GM23338 (cell line): ENCODE measurements at regions not wholly inside any gene's neighbourhood (a gene's known extent, or its start where the extent isn't known, plus 50 kb on each side); places are given as distances from the start of the nearest gene placed in this dataset.

Source experiments
- ATAC-seq: fragments of 200-7000 bp; cut with Tn5 transposase; 3 replicates; pipeline ENCODE4 v1.9.1; 2020
- DNase-seq: peaks from one replicate; pipeline ENCODE4 v3.0.0-alpha.2; 2015; ENCODE audit warnings: low spot score
- H2AFZ ChIP-seq: fragments of 200-600 bp; sonication (generic); 2 replicates; pipeline ENCODE4 v1.8.0; 2016; ENCODE audit warnings: antibody characterized with exemption, mild to moderate bottlenecking, moderate library complexity
- H3F3A ChIP-seq: fragments of 200-600 bp; sonication (generic); replicated peaks from 2 replicates; pipeline ENCODE4 v1.8.0; 2017; ENCODE audit warnings: antibody characterized with exemption, mixed run types, low read depth
- H3K27ac ChIP-seq: fragments of 200-600 bp; sonication (generic); 2 replicates; pipeline ENCODE4 v1.6.1; 2016; ENCODE audit warnings: low read depth
- H3K27me3 ChIP-seq: fragments of 200-600 bp; sonication (generic); 2 replicates; pipeline ENCODE4 v1.8.0; 2016; ENCODE audit warnings: mild to moderate bottlenecking, mixed run types, moderate library complexity; ENCODE audit not compliant: insufficient read depth
- H3K36me3 ChIP-seq: fragments of 200-600 bp; sonication (generic); 2 replicates; pipeline ENCODE4 v1.8.0; 2016; ENCODE audit warnings: mild to moderate bottlenecking; ENCODE audit not compliant: insufficient read depth
- H3K4me1 ChIP-seq: fragments of 200-600 bp; sonication (generic); 2 replicates; pipeline ENCODE4 v1.8.0; 2016; ENCODE audit warnings: mild to moderate bottlenecking, moderate library complexity; ENCODE audit not compliant: insufficient read depth
- H3K4me2 ChIP-seq: fragments of 200-600 bp; sonication (generic); 2 replicates; pipeline ENCODE4 v1.7.1; 2017; ENCODE audit warnings: mixed run types
- H3K4me3 ChIP-seq: fragments of 200-600 bp; sonication (generic); 2 replicates; pipeline ENCODE4 v1.6.1; 2016; ENCODE audit warnings: mixed run types
- H3K79me2 ChIP-seq: fragments of 200-600 bp; sonication (generic); replicated peaks from 2 replicates; pipeline ENCODE4 v1.8.0; 2017; ENCODE audit warnings: mild to moderate bottlenecking; ENCODE audit not compliant: insufficient read depth
- H3K9me2 ChIP-seq: fragments of 200-600 bp; sonication (generic); 2 replicates; pipeline ENCODE4 v1.8.0; 2017; ENCODE audit not compliant: insufficient read depth
- H4K20me1 ChIP-seq: fragments of 200-600 bp; sonication (generic); replicated peaks from 2 replicates; pipeline ENCODE4 v1.8.0; 2017; ENCODE audit warnings: mild to moderate bottlenecking; ENCODE audit not compliant: insufficient read depth
- H3K27ac Mint-ChIP-seq: 2 replicates; pipeline ENCODE4 v1.8.0; 2020; ENCODE audit warnings: inconsistent platforms, mild to moderate bottlenecking, moderate library complexity, mixed read lengths
- H3K27me3 Mint-ChIP-seq: 3 replicates; pipeline ENCODE4 v1.8.0; 2022; ENCODE audit warnings: low read depth, mild to moderate bottlenecking, moderate library complexity, mixed read lengths, inconsistent platforms; ENCODE audit not compliant: insufficient read depth, poor library complexity
- H3K36me3 Mint-ChIP-seq: 3 replicates; pipeline ENCODE4 v1.8.0; 2021; ENCODE audit warnings: low read depth, mild to moderate bottlenecking, inconsistent platforms, moderate library complexity, mixed read lengths
- H3K4me1 Mint-ChIP-seq: 3 replicates; pipeline ENCODE4 v1.8.0; 2020; ENCODE audit warnings: mild to moderate bottlenecking, inconsistent platforms, mixed read lengths
- H3K4me3 Mint-ChIP-seq: 3 replicates; pipeline ENCODE4 v1.8.0; 2021; ENCODE audit warnings: moderate library complexity, mild to moderate bottlenecking, inconsistent platforms, mixed read lengths
- H3K9me3 Mint-ChIP-seq: 3 replicates; pipeline ENCODE4 v1.8.0; 2020; ENCODE audit warnings: moderate library complexity, mild to moderate bottlenecking, inconsistent platforms, mixed read lengths
- CREB1 ChIP-seq: fragments of 250-450 bp; sonication (Bioruptor Pico); IDR thresholded peaks from 2 replicates; pipeline ENCODE4 v1.5.0; 2020; ENCODE audit warnings: low read depth, mild to moderate bottlenecking, moderate library complexity
- CTCF ChIP-seq, 2 experiments: fragments of 200-600 bp in 1 of 2; sonication (generic) in 1 of 2; conservative IDR thresholded peaks; 2 replicates each; pipeline versions ENCODE4 v1.5.1 to v1.6.1; 2016 to 2017; ENCODE audit warnings: antibody characterized with exemption in 2 of 2, low read depth in 2 of 2, mild to moderate bottlenecking in 2 of 2, moderate library complexity in 1 of 2
- EZH2 ChIP-seq: fragments of 200-600 bp; sonication (generic); IDR thresholded peaks from one replicate; pipeline ENCODE4 v1.8.0; 2017; ENCODE audit warnings: antibody characterized with exemption, mild to moderate bottlenecking, low read depth; ENCODE audit not compliant: unreplicated experiment
- EZH2phosphoT487 ChIP-seq: fragments of 200-600 bp; sonication (generic); IDR thresholded peaks from one replicate; pipeline ENCODE4 v1.8.1; 2018; ENCODE audit warnings: antibody characterized with exemption; ENCODE audit not compliant: unreplicated experiment
- JUNB ChIP-seq: IDR thresholded peaks from one replicate; pipeline ENCODE4 v1.6.1; 2016; ENCODE audit warnings: antibody characterized with exemption; ENCODE audit not compliant: unreplicated experiment
- NANOG ChIP-seq: IDR thresholded peaks from 2 replicates; pipeline ENCODE4 v1.6.1; 2016; ENCODE audit warnings: antibody characterized with exemption, borderline replicate concordance
- REST ChIP-seq: IDR thresholded peaks from one replicate; pipeline ENCODE4 v1.6.1; 2018; ENCODE audit warnings: antibody characterized with exemption; ENCODE audit not compliant: unreplicated experiment
- ZNF114 ChIP-seq: fragments of 250-450 bp; sonication (Bioruptor Pico); IDR thresholded peaks from 2 replicates; pipeline ENCODE4 v1.5.0; 2020; ENCODE audit warnings: mild to moderate bottlenecking, moderate library complexity
- ZNF331 ChIP-seq: fragments of 250-450 bp; sonication (Bioruptor Pico); IDR thresholded peaks from 2 replicates; pipeline ENCODE4 v1.5.0; 2020; ENCODE audit warnings: low read depth, mild to moderate bottlenecking, moderate library complexity

- no peak for TF ChIP-seq ZNF331 (CRISPR knock-in tag)
- TF ChIP-seq REST, result no peak
- TF ChIP-seq JUNB, result no peak
- TF ChIP-seq CREB1 (CRISPR knock-in tag), result no peak
- no peak for TF ChIP-seq EZH2
- no peak for TF ChIP-seq EZH2phosphoT487
- TF ChIP-seq NANOG, result no peak
Measured at GRCh38 chr1:4133297-4133938, 233.3 kb upstream of the C1orf174 start (continued).

GRCh38 chr1:4133939-4134321 lies 233.9 kb upstream of the C1orf174 start:
- DNase-seq, result no peak
- Mint-ChIP-seq H3K9me3 (peaks cover 98% of the 10 kb centered on the region), H3K27ac (no peak overlapping the region), H3K4me3 (no peak overlapping the region), H3K27me3 (peaks cover 4% of the 10 kb centered on the region), H3K4me1 (peaks cover 6% of the 10 kb centered on the region; the same call in 2 of the 3 replicates), H3K36me3 (peaks cover 22% of the 10 kb centered on the region)
- no peaks in the 10 kb centered on the region for H3K79me2 ChIP-seq
- no peaks in the 10 kb centered on the region for H3F3A ChIP-seq
- no peak overlapping the region for H3K4me3 ChIP-seq
- no peaks in the 10 kb centered on the region for H3K27me3 ChIP-seq
- no peak overlapping the region for H3K4me2 ChIP-seq
- H3K27ac ChIP-seq, result no peak overlapping the region
- no peaks in the 10 kb centered on the region for H3K4me1 ChIP-seq
- no peak for ATAC-seq
- H2AFZ ChIP-seq, result no peak overlapping the region
- H4K20me1 ChIP-seq, result no peaks in the 10 kb centered on the region
- H3K9me2 ChIP-seq, result no peaks in the 10 kb centered on the region
- H3K36me3 ChIP-seq, result no peaks in the 10 kb centered on the region; the same call in 1 of the 2 replicates
- TF ChIP-seq REST (no peak), JUNB (no peak), CREB1 (CRISPR knock-in tag) (no peak), CTCF (conservative IDR thresholded peaks at IDR 0.05; ENCODE audit: low read depth in 2 of 2) (no peak), ZNF114 (CRISPR knock-in tag) (no peak), ZNF331 (CRISPR knock-in tag) (no peak)
